ENCODE measurements at regions not wholly inside any gene's neighbourhood (a gene's known extent, or its start where the extent isn't known, plus 50 kb on each side); places are given as distances from the start of the nearest gene placed in this dataset.

DNA sequence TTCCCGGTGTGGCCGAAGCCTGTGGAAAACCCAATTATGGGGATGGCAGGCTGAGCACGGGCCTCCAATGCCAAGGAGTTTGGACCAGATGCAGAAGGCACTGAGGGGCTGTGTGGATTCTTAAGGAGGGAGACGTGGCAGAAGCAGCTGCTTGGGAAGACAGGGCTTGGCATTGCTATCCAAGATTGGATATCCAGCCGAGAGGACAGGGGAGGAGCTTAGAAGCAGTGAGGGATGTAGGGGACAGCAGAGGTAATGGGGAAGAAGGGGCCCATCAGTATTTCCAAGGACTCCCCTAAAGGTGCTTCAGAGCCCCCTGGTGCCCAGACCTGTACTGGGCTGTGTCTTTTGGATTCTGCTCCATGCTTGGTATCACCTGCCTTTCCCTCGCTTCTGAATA, 112.8 kb upstream of the TLE3 start:
- no peaks in the 10 kb centered on the region for H3K4me1 ChIP-seq (ENCODE audit: control insufficient read depth in 1 of 2, insufficient read depth in 2 of 2, low read length in 2 of 2)
- POLR2A ChIA-PET = no interaction called here

DNA sequence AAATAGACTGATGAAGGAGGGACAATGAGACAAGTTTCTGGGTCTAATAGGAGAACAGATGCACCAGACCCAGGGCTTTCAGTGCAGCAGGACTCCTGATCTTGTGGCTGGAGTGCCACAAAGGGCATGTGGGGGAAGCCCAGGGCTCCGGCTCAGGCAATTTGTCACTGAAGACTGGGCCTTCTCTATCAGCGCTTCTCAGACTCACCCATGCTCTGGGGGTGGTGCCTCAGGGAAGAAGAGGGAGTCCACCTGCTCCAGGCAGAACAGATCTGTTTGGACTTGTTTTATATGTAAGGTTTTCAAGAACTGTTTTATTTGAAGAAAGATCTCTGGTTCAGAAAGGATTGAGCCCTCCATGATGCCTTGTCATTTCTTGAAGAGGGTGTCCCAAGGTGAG, 112.4 kb upstream of the TLE3 start:
- Histone ChIP-seq H3K9me2 (ENCODE audit: insufficient read depth) (no peaks in the 10 kb centered on the region), H3K4me3 (replicated peaks in 1 of 2; ENCODE audit: low read depth in 1 of 2, low read length in 2 of 2) (no peak overlapping the region), H3K4me1 (ENCODE audit: control insufficient read depth in 1 of 2, insufficient read depth in 2 of 2, low read length in 2 of 2) (no peaks in the 10 kb centered on the region), H3K27me3 (ENCODE audit: insufficient read depth, low read length) (peaks cover 18% of the 10 kb centered on the region; the same call in 1 of the 2 replicates), H4K20me1 (ENCODE audit: insufficient read depth) (no peaks in the 10 kb centered on the region), H3K27ac (ENCODE audit: low read depth, low read length) (no peak overlapping the region), H3K79me2 (ENCODE audit: insufficient read depth, low read length) (no peaks in the 10 kb centered on the region), H3K9ac (ENCODE audit: low read length) (no peak overlapping the region), H3K9me3 (ENCODE audit: control insufficient read depth in 1 of 2, insufficient read depth in 1 of 2, low read depth in 1 of 2, low read length in 2 of 2) (no peaks in the 10 kb centered on the region), H3K4me2 (ENCODE audit: low read length) (no peak overlapping the region), H2AFZ (ENCODE audit: low read depth, low read length, poor library complexity, severe bottlenecking) (no peak overlapping the region), H3K36me3 (ENCODE audit: control insufficient read depth in 1 of 2, insufficient read depth in 2 of 2, low read length in 2 of 2) (no peaks in the 10 kb centered on the region)
- ChIA-PET RAD21 (ENCODE audit: low non-redundant PET in 1 of 2, low total read pairs in 2 of 2, uncharacterized antibody in 2 of 2, unreplicated experiment in 2 of 2) (no interaction called here), CTCF (no interaction called here), POLR2A (no interaction called here)
- ATAC-seq = no peak
- DNase-seq (ENCODE audit: low read depth, low spot score) = no peak
- no TSS peak for BruUV-seq (replicated peaks)
- intact Hi-C loops (cut with micrococcal nuclease) = no loop called here
- TF ChIP-seq POLR2A (IDR thresholded peaks at IDR 0.05; ENCODE audit: borderline replicate concordance, extremely low read depth, insufficient read depth, insufficient read length) = no peak
- TF ChIP-seq TCF7L2 (IDR thresholded peaks at IDR 0.05; ENCODE audit: borderline replicate concordance, extremely low read depth, insufficient read depth, insufficient read length) = no peak
- no peak for TF ChIP-seq CEBPB (IDR thresholded peaks at IDR 0.05; ENCODE audit: low read depth)
- no peak for TF ChIP-seq EZH2phosphoT487 (IDR thresholded peaks at IDR 0.05; ENCODE audit: borderline replicate concordance)
- TF ChIP-seq, protein P1, sequence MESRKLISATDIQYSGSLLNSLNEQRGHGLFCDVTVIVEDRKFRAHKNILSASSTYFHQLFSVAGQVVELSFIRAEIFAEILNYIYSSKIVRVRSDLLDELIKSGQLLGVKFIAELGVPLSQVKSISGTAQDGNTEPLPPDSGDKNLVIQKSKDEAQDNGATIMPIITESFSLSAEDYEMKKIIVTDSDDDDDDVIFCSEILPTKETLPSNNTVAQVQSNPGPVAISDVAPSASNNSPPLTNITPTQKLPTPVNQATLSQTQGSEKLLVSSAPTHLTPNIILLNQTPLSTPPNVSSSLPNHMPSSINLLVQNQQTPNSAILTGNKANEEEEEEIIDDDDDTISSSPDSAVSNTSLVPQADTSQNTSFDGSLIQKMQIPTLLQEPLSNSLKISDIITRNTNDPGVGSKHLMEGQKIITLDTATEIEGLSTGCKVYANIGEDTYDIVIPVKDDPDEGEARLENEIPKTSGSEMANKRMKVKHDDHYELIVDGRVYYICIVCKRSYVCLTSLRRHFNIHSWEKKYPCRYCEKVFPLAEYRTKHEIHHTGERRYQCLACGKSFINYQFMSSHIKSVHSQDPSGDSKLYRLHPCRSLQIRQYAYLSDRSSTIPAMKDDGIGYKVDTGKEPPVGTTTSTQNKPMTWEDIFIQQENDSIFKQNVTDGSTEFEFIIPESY (IDR thresholded peaks at IDR 0.05; ENCODE audit: extremely low read depth, insufficient replicate concordance, low read length) = no peak
- TF ChIP-seq EZH2 (IDR thresholded peaks at IDR 0.05) = no peak

More for the DNA sequence above, 112.8 kb upstream of the TLE3 start:
- Histone ChIP-seq H3K27me3 (ENCODE audit: insufficient read depth, low read length) (peaks cover 18% of the 10 kb centered on the region; the same call in 1 of the 2 replicates), H3K9me3 (ENCODE audit: control insufficient read depth in 1 of 2, insufficient read depth in 1 of 2, low read depth in 1 of 2, low read length in 2 of 2) (no peaks in the 10 kb centered on the region), H3K36me3 (ENCODE audit: control insufficient read depth in 1 of 2, insufficient read depth in 2 of 2, low read length in 2 of 2) (no peaks in the 10 kb centered on the region), H3K9ac (ENCODE audit: low read length) (no peak overlapping the region), H3K4me3 (replicated peaks in 1 of 2; ENCODE audit: low read depth in 1 of 2, low read length in 2 of 2) (no peak overlapping the region), H4K20me1 (ENCODE audit: insufficient read depth) (no peaks in the 10 kb centered on the region), H3K4me2 (ENCODE audit: low read length) (no peak overlapping the region), H3K27ac (ENCODE audit: low read depth, low read length) (no peak overlapping the region), H2AFZ (ENCODE audit: low read depth, low read length, poor library complexity, severe bottlenecking) (no peak overlapping the region), H3K79me2 (ENCODE audit: insufficient read depth, low read length) (no peaks in the 10 kb centered on the region), H3K9me2 (ENCODE audit: insufficient read depth) (no peaks in the 10 kb centered on the region)
- RAD21 ChIA-PET (ENCODE audit: low non-redundant PET in 1 of 2, low total read pairs in 2 of 2, uncharacterized antibody in 2 of 2, unreplicated experiment in 2 of 2) = no interaction called here
- ATAC-seq (peak; percentile 49; the same call in 1 of the 2 replicates), DNase-seq (ENCODE audit: low read depth, low spot score) (no peak)
- BruUV-seq (replicated peaks) = no TSS peak
- TF ChIP-seq CTCF (IDR thresholded peaks at IDR 0.05 in 2 of 3, conservative IDR thresholded peaks at IDR 0.05 in 1 of 3; ENCODE audit: borderline replicate concordance in 1 of 3, insufficient read depth in 1 of 3, low read depth in 2 of 3, low read length in 2 of 3) (peak in 1 of 3 experiments; percentile 29; a peak in 3 of 6 replicates), RAD21 (IDR thresholded peaks at IDR 0.05; ENCODE audit: low read depth) (peak; percentile 34; the same call in 1 of the 2 replicates), POLR2A (IDR thresholded peaks at IDR 0.05; ENCODE audit: borderline replicate concordance, extremely low read depth, insufficient read depth, insufficient read length) (no peak), SIN3A (IDR thresholded peaks at IDR 0.05; ENCODE audit: low read depth) (no peak)
- intact Hi-C loops (cut with micrococcal nuclease) = no loop called here
- CTCF ChIA-PET = no interaction called here
